ENCODE measurements at regions not wholly inside any gene's neighbourhood (a gene's known extent, or its start where the extent isn't known, plus 50 kb on each side); places are given as distances from the start of the nearest gene placed in this dataset.

GRCh38 chr2:38509947-38510326, 92.8 kb downstream of the HNRNPLL start:
- DNase-seq (ENCODE audit: low spot score), result no peak

DNA sequence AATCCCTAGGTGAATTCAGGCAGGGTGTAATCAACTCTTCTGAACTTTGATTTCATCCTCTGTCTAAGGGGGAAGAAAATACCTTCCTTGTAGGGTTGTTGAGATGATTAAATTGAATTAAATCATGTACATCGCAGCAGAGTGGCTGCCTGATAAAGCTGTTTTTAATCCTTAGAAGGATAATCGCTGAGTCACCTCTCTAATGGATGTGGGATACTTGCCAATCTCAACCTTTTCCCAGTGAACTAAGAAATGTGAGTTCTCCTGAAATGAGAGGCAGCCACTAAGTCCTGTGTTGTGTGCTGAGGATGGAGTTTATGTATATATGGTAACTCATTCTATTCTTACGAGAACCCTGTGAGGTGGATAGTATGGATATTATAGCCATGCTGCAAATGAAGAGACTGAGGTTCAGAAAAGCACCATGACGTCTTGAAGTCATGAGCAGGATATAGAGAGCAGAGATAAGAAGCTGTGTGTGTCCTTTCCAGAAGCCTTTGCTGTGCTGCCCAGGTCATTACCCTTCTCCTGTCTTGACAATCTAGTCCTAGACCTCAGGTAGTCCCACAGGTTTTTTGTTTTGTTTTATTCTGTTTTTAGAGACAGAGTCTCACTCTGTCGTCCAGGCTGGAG, 93.3 kb downstream of the HNRNPLL start:
- peak; percentile 21 for DNase-seq (ENCODE audit: low spot score)

DNA sequence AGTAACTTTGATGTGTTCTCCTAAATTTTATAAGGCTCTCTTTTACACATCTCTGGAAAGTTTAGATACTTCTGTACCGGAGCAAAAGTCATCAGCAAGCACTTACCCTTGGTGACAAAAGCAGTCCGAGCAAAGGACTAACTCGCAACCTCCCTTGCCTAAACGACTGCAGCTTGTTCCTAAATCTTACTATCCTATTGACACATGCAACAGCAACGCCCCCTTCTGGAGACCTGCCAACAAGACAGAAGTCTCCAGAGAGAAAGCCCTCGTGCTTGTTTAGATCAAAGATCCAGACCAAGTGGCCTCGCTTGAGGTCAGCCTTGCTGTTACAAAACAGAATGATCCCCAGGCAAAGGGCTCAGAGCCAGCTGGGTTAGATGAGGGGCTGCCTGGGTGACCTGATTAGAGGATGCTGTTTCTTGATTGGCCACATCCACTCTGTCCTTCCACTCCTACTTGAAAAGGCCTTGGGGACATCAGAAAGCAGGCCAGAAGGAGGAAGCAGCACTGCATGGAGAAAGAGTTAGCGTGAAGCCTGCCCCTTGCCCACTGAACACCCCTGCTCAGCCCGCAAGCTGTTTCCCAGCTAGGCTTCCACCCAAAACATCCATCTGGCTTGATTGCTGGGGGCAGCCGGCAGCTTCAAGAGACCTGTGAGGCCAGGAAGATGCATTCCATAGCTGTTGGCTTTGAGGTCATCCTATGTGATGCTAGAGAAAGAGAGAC, 94.3 kb downstream of the HNRNPLL start:
- peak; percentile 47 for DNase-seq (ENCODE audit: low spot score)

- no peak for DNase-seq (ENCODE audit: low spot score)
Measured at GRCh38 chr2:38507712-38508111, 95.0 kb downstream of the HNRNPLL start.

DNA sequence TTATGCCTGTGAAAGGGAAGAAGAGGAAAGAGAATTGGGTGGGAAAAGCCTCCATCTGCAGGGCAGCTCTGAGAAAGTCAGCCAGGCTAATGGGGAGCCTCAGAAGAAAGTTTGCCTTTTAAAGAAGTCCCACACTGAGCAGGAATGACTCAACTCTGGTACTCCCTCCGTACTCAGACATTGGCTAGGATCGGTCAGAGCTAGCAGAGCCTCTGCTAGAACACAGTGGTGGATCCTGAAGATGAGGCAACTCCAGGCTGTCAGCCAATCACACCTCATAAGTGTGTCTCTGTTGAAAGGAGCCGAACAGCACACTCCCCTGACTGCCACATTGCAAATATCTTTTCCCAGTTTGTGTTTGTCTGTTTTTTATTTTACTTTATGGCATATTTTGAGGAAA, 96.9 kb downstream of the HNRNPLL start:
- peak; percentile 46 for DNase-seq (ENCODE audit: low spot score)

- no peak for DNase-seq (ENCODE audit: low spot score)
Measured at GRCh38 chr2:38504169-38504568, 98.6 kb downstream of the HNRNPLL start.

DNA sequence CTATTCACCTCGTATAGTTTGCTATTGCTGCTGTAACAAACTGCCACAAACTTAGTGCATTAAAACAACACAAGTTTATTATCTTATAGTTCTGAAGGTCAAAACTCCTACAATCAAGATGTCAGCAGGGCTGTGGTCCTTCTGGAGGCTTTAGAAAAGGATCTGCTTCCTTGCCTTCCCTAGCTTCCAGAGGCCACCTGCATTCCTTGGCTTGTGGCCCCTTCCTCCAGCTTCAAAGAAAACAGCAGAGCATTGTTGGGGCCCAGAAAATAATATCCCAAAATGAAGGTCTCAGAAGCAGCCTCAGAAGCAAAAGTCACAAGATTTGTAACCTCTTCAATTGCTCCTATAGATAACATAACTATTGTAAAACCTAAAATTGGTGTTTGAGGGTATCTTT, 100.6 kb downstream of the HNRNPLL start:
- DNase-seq (ENCODE audit: low spot score), result no peak

- no peak for DNase-seq (ENCODE audit: low spot score)
Measured at GRCh38 chr2:38500283-38500634, 102.5 kb downstream of the HNRNPLL start.

DNA sequence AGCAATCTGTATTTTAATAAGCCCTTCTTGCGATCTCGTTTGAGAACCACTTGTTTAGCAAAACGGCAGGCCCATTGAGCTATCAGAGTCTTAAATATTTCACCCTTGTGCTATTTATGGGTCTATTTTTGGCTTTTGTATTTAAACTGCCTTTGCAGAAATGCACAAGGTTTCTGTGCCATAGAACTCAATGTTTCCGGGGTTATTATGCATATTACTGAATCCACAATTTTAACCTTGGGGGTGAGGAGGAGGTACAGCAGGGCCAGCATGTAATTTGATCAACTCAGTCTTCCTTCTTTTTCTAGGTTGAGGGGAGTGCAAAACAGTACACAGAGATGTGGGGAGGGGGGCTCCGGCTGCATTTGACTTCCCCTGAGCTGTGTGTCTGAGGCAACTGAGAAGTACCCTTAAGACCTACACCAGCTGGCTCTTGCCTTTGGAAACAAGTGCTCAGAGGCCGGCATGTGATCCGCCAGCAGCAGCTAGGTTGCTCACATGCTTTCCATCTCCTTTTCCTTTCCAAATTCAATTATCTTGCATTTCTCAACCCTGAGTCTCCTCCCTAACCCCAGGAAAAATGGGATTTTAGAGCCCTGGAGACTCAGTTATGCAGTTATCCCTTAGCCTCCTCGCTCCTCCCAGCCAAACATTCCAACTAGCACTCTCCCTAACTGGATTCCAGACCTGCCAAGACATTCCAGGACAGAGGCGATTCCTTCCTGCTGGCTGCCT, 103.0 kb downstream of the HNRNPLL start:
- DNase-seq (ENCODE audit: low spot score), result no peak

DNA sequence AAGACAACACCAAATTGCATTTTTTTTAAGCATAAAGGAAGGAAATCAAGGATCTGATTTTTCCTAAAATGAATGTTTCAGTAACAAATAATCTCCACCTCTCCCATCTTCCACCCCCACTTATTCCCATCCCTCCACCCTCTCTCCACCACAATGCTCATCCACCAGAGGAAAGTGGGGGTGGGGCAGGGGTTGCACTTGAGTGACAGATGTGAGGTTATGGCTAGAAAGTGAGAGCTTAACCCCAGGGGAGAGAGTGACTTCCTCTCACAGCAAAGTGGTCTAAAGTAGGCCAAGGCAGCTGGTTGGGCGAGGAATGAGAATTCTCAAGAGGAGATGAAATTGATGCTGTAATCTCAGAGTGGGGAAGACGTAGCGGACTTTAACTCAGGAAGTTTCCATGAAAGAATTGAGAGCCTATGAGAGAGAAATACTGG, 104.7 kb downstream of the HNRNPLL start:
- DNase-seq (ENCODE audit: low spot score), result no peak

DNA sequence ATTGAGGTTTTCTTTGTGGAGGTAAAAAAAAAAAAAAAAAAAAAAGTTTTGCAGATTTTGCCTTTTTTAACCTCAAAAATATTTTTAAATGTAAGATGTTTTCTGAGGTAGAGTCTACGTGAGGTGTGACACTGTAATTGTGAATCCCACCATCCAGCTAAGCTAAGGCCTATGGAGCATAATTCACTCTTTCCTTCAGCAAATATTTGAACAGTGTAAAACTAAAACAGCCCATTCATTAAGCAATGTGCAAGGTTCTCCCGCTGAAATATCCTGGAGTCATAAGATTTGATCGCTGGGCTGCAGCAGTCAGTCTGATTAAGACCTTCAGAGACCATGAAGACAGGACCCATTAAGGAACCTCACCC, 105.1 kb downstream of the HNRNPLL start:
- DNase-seq (ENCODE audit: low spot score), result no peak

GRCh38 chr2:38496927-38497669, 105.6 kb downstream of the HNRNPLL start:
- no peak for DNase-seq (ENCODE audit: low spot score)

DNA sequence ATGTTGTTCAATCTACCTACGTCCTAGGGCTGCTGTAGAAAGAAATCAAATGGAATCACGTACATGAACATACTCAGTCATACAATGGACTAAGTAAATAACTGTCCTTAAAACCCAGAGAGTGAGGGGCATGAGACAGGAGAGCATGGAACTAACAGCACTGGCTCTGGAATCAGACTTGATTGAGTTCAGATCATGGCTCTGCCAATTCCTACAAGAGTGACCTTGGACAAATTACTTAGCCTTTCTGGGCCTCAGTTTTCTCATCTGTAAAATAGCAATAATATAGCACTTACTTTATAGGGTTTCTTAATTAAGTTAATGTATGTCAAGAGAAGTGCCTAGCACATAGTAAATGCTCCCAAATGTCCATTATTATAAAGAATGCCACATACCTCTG, 106.8 kb downstream of the HNRNPLL start:
- DNase-seq (ENCODE audit: low spot score), result no peak

DNA sequence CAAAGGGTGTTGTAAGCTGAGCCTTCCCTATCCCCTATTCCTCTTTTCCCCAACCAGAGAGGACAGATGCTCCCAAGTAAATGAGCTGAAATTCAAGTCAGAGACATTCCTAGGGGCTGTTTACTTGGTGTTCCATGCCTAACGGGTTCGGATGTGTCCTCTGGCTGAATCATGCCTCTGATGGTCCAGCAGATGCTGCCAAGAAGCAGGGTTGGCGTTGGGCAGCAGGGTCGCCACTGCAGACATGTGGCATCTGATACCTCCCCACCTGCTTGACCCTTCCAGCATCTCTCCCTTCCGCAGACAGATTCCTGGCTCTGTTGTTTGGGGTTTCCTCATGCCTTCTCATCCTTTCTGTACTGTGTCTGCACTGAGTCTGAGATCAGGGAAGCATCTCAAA, 108.3 kb downstream of the HNRNPLL start:
- no peak for DNase-seq (ENCODE audit: low spot score)

GRCh38 chr2:38492042-38492615, 110.6 kb downstream of the HNRNPLL start:
- DNase-seq (ENCODE audit: low spot score), result no peak

- DNase-seq (ENCODE audit: low spot score), result no peak
Measured at GRCh38 chr2:38491436-38491835, 111.3 kb downstream of the HNRNPLL start.

DNA sequence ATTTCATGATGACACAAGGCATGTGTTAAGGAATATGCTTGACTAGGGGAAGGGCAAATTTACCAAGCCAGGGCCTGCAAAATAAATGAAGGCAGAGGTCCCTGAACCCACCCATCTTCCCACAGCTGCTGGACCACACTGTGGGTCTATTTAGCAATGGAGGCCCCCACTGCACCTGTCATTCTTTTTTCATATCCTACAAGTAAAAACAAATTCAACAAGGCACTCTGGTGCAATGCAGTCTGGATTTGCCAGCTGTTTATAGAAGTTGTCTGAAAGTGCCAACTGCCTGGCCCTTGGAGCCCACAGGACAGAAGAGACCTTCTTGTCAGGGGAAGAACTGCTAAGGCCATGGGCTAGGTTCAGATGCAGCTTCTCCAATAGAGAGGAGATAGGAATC, 112.8 kb upstream of the ATL2 start:
- no peak for DNase-seq (ENCODE audit: low spot score)

GRCh38 chr2:38487852-38488251, 110.8 kb upstream of the ATL2 start:
- no peak for DNase-seq (ENCODE audit: low spot score)

GRCh38 chr2:38486213-38487026, 109.3 kb upstream of the ATL2 start:
- no peak for DNase-seq (ENCODE audit: low spot score)

DNA sequence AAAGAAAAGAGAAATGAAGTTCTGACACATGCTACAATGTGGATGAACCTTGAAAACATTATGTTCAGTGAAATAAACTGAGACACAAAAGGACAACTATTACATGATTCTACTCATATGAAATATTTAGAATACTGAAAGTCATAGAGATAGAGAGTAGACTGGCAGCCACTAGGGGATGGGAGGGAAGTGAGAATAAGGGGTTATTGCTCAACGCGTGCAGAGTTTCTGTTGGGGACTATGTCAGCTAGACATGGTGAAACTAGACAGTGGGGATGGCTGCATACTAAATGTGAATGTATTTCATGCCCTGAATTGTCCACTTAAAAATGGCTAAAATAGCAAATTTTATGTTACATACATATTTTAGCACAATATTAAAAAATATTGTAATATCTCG, 108.7 kb upstream of the ATL2 start:
- DNase-seq (ENCODE audit: low spot score), result no peak

GRCh38 chr2:38484957-38485356, 107.9 kb upstream of the ATL2 start:
- DNase-seq (ENCODE audit: low spot score), result no peak

All from hepatic stellate cell (primary cell).